Activated CD4-positive, alpha-beta T cell treated with anti-CD3 and anti-CD28 coated beads, Interleukin-2, amount 50 U/mL, for 48 hours (primary cell): ENCODE measurements at regions not wholly inside any gene's neighbourhood (a gene's known extent, or its start where the extent isn't known, plus 50 kb on each side); places are given as distances from the start of the nearest gene placed in this dataset.
A peak's percentile ranks its signal among the peaks of the same experiment; 100 is the strongest.
"Not testable (repeated sequence)": the region's sequence is repeated elsewhere in the genome, so short reads cannot be mapped to it uniquely, and the experiment has no call there.

Experiments used
- DNase-seq, 2 experiments: peaks; one replicate each; pipeline ENCODE4 v3.0.0-alpha.2; 2020

DNA sequence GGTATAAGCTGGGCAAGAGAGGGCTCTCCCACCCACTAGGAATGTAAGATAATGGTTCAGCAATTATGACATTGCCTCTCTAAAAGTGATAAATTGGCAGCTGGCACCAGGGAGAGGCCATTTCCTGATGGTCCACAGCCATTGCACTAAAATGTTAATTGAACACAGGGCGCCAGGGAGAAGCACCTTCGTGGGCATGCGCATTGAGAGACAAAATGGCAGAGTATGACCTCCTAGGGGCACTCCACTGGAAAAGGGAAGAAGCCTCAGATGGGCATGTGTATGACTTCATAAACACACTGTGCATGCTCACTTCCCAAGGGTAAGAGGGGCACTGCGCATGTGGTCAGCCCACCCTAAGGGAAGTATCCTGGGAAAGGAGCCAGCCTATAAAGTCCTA lies 419.2 kb downstream of the AGTPBP1 start:
- no peak for DNase-seq

GRCh38 chr9:85321561-85321960 lies 420.2 kb downstream of the AGTPBP1 start:
- no peak for DNase-seq

GRCh38 chr9:85319936-85320656 lies 421.7 kb downstream of the AGTPBP1 start:
- DNase-seq: no peak

DNA sequence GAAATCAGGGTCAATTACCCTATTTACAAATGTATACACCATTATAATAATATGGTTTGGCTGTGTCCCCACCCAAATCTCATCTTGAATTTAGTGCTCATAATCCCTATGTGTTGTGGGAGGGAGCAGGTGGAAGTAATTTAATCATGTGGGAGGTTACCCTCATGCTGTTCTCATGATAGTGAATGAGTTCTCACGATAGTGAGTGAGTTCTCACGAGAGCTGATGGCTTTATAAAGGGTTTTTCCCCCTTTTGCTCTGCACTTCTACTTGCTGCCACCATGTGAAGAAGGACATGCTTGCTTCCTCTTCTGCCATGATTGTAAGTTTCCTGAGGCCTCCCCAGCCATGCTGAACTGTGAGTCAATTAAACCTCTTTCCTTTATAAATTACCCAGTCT lies 426.2 kb downstream of the AGTPBP1 start:
- not testable (repeated sequence) for DNase-seq

- no peak for DNase-seq
Measured at GRCh38 chr9:85310573-85310972, 431.2 kb downstream of the AGTPBP1 start.

GRCh38 chr9:85303757-85304134 lies 438.0 kb downstream of the AGTPBP1 start:
- DNase-seq: no peak

GRCh38 chr9:85302938-85303756 lies 438.6 kb downstream of the AGTPBP1 start:
- DNase-seq: no peak

DNA sequence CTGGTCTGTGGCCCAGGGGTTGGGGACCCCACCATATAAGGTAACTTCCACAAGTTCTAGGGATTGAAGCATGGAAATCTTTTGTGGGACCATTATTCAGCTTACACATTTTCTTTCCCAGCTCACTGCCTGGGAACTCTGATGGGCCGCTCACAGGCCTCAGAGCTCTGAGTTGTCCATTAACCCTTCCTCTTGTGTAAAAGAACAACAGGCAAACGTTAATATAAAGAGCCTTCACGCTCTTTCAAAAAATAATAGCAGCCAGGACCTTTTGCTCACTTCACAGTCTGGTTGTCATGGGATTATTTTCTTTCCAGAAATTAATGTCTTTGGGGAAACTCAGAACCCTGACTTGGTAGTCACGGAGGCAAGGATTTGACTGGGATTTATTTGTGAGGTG lies 443.3 kb downstream of the AGTPBP1 start:
- DNase-seq: no peak

DNA sequence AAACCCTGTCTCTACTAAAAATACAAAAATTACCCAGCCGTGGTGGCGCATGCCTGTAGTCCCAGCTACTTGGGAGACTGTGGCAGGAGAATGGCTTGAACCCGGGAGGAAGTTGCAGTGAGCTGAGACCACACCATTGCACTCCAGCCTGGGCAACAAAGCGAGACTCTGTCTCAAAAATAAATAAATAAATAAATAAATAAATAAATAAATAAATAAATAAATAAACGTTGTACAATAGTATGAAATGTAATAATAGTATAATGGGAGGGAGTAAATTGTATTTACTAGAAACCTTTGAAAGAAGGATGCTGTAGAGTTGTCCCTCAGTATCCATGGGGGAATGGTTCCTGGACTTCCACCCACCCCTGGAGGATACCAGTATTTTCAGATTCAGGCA lies 446.5 kb downstream of the AGTPBP1 start:
- not testable (repeated sequence) for DNase-seq

DNA sequence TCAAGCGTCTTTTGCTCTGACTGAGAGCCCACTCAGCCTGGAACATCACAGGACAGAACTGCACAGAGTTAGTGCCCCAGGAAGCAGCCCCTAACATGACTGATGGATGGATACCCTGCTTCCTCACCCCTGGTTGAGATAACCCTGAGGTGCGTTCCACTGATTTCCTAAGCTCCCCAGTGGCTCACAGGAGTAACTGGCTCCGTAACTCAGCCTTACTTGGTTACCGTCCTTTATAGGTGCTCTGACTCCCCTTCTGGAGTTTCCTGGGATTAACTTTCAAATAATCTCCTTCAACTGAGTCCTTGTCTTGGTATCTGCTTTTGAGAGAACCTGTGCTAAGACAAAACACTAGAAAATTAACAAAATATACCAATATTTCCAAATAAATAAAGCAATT lies 449.5 kb downstream of the AGTPBP1 start:
- no peak for DNase-seq

DNA sequence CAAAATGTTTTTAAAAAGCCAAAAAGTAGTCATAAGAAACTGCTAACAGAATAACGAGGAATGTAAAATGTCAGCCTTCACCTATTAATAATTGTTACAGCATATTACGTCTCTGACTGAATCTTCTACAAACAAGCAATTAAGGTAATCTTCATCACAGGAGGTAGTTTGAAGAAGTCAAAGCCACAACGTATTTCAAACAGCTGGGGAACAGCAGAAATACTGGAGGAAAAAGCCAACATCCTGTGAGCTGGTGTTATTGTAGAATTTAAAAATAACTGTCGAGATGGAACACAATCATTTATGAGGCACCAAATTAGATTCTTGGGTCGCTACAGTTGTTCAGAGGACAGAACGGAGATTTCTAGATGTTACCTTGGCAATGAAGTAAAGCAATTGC lies 450.5 kb downstream of the AGTPBP1 start:
- no peak for DNase-seq

DNA sequence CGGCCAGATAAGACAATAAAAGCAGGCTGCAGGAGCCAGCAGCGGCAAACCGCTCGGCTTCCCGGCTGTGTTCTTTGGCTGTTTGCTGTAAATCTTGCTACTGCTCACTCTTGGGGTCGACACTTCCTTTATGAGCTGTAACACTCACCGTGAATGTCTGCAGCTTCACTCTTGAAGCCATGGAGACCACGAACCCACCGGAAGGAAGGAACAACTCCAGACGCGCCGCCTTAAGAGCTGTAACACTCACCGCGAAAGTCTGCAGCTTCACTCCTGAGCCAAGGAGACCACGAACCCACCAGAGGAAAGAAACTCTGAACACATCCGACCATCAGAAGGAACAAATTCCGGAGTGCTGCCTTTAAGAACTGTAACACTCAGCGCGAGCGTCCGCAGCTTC lies 451.7 kb downstream of the AGTPBP1 start:
- no peak for DNase-seq

GRCh38 chr9:85289142-85289541 lies 452.6 kb downstream of the AGTPBP1 start:
- DNase-seq: no peak

DNA sequence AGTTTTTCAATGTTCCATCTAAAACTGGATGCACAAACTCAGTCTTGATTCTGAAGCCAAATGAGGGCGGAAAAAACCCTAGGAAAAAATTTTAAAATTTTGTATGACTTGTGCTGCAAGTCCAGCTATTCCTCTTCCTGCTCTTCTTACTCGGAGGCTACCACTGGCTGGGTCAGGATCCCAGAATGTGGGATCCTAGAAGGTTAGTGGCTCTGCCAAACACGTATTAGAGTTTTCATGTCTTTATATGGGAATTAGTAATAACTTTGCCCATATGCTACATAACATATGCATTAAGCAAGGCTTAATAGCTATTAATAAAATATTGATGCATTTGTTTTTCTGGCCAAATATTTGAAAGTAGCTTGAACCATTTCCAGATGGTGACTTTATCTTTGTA lies 458.3 kb downstream of the AGTPBP1 start:
- DNase-seq: no peak

DNA sequence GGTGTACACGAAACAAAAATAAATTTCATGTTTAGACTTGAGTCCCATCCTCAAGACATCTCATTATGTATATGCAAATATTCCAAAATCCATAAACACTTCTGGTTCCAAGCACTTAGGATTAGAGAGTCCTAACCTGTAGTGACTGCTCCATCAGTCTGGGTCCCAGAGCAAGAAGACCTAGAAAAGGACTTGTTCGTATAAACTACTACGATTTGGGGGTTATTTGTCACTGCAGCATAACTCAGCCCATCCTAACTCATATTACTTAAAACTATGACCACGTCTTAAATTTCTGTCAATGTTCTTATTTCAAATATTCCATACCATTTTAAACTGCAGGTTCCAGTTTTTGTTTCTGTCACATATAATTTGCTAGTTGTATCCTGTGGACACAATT lies 463.0 kb downstream of the AGTPBP1 start:
- DNase-seq: no peak

GRCh38 chr9:85276741-85277140 lies 465.0 kb downstream of the AGTPBP1 start:
- DNase-seq: no peak

DNA sequence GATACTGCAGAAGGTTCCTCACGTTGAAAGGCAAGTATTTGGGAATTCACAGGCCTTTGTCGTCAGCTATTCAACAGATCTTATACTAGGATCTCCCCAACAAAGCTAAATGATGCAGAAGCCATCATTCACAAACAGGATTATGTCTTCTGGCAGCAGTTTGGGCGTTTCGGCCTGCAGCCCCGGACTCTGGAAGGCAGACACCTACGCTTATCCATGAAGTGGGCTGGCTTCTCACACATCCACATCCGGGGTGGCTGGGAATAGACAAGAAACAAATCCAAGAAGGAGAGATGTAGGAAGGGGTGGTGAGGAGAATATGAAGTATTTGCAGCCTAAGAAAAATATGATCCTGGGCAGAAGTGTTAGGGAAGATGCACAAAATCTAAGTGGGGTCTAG lies 471.9 kb downstream of the AGTPBP1 start:
- no peak for DNase-seq

DNA sequence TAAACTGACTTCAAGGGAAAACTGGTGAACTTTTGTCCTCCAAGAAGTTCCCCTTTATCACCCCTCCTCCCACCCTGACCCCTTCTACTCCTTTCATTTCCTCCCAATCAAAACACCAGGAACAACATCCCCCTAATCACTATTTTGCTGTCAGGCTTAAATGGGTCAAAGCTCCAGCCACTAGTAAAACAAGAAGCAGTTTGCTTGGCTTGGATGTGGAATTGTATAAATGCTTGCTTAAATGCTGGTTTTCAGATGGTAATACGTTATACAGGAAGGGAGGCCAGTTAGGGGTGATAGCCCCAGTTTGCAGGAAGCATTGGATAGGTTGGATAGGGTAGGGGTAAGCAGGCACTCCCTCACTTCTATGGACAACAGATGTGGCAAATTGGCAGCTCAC lies 473.6 kb downstream of the AGTPBP1 start:
- DNase-seq: no peak

DNA sequence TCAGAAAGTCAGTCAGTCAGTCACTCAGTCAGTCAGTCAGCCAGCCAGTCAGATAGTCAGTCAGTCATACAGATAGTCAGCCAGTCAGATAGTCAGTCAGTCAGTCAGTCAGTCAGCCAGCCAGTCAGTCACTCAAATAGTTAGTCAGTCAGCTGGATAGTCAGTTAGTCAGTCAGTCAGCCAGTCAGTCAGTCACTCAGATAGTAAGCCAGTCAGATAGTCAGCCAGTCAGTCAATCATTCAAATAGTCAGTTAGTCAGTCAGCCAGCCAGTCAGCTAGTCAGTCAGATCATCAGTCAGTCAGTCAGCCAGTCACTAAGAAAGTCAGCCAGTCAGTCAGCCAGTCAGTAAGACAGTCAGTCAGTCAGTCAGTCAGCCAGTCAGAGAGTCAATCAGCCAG lies 477.1 kb downstream of the AGTPBP1 start:
- DNase-seq: no peak

DNA sequence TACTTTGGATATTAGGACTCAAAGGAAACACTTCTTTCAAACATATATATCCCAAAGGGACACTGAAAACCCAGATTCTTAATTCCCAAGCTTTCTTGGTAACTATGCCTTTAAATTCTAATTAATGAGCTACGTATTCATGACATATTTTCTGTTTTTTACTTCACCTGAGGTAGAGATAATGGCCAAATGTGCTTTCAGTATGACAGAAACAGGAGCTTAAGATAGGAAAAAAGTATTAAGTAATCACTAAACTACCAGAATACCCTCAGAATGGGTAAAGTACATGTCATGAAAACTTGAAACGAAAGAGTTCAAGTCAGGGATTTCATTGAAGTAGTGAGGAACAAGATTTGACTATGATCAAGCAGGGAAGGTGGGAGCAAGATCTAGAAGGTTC lies 478.5 kb downstream of the AGTPBP1 start:
- no peak for DNase-seq

DNA sequence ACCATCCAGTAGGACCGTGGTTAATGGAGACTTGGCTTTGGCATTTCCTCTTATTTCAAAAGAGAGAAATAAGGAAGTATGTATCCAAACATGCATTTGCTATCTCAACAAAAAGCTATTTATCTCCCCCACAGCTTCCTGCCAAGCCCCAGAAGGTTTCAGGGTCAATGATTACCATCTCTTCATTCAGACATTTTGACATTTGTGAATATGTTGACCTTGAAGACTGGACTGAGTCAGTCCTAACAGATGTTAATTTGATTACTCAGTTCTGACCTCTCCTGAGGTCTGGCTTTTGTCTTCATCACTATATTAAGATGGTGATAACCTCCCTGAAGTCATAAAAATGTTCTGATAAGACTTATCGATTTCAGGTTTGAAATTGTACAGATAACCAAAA lies 479.4 kb downstream of the AGTPBP1 start:
- no peak for DNase-seq

- DNase-seq: no peak
Measured at GRCh38 chr9:85260275-85260845, 481.4 kb downstream of the AGTPBP1 start.

GRCh38 chr9:85258823-85259370 lies 482.9 kb downstream of the AGTPBP1 start:
- DNase-seq: peak; percentile 5 to 12

DNA sequence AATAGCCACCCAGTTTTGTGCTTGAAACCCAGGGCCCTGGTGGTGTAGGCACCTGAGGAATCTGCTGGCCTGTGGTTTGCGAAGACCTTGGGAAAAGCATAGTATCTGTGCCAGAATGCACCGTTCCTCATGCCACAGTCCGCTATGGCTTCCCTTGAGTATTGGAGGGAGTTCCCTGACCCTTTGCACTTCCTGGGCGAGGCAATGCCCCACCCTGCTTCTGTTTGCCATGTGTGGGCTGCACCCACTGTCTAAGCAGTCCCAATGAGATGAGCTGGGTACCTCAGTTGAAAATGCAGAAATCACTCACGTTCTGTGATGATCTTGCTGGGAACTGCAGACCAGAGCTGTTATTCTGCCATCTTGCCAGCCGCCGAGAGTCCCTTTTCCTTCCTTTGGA lies 483.5 kb downstream of the AGTPBP1 start:
- DNase-seq: no peak
